HT1080 (cell line): ENCODE measurements at regions not wholly inside any gene's neighbourhood (a gene's known extent, or its start where the extent isn't known, plus 50 kb on each side); places are given as distances from the start of the nearest gene placed in this dataset.
"Not testable (repeated sequence)": the region's sequence is repeated elsewhere in the genome, so short reads cannot be mapped to it uniquely, and the experiment has no call there.

ENCODE experiments used
- DNase-seq: peaks from one replicate; pipeline ENCODE4 v3.0.0-alpha.2; 2015; ENCODE audit warnings: low read depth

- DNase-seq, result no peak
Observed at GRCh38 chr1:60672449-60672848, 409.9 kb upstream of the NFIA start.

- DNase-seq, result no peak
Observed at GRCh38 chr1:60670302-60670701, 412.1 kb upstream of the NFIA start.

- DNase-seq, result no peak
Observed at GRCh38 chr1:60668585-60668984, 413.8 kb upstream of the NFIA start.

- DNase-seq, result no peak
Observed at GRCh38 chr1:60665311-60665710, 417.1 kb upstream of the NFIA start.

GRCh38 chr1:60664086-60664625 lies 418.2 kb upstream of the NFIA start:
- DNase-seq, result no peak

- no peak for DNase-seq
Observed at GRCh38 chr1:60662486-60663044, 419.8 kb upstream of the NFIA start.

- no peak for DNase-seq
Observed at GRCh38 chr1:60657926-60658325, 424.4 kb upstream of the NFIA start.

- DNase-seq, result no peak
Observed at GRCh38 chr1:60655679-60656355, 426.5 kb upstream of the NFIA start.

- DNase-seq, result not testable (repeated sequence)
Observed at GRCh38 chr1:60640033-60640551, 442.3 kb upstream of the NFIA start.

- DNase-seq, result no peak
Observed at GRCh38 chr1:60639287-60639686, 443.1 kb upstream of the NFIA start.

GRCh38 chr1:60637651-60638050 lies 444.7 kb upstream of the NFIA start:
- DNase-seq, result no peak

- DNase-seq, result no peak
Observed at GRCh38 chr1:60636946-60637345, 445.4 kb upstream of the NFIA start.

- DNase-seq, result no peak
Observed at GRCh38 chr1:60634106-60634505, 448.3 kb upstream of the NFIA start.

- DNase-seq, result no peak
Observed at GRCh38 chr1:60622486-60622885, 459.9 kb upstream of the NFIA start.

GRCh38 chr1:60621368-60621851 lies 461.0 kb upstream of the NFIA start:
- no peak for DNase-seq

GRCh38 chr1:60620087-60620486 lies 462.3 kb upstream of the NFIA start:
- no peak for DNase-seq

GRCh38 chr1:60619581-60619980 lies 462.8 kb upstream of the NFIA start:
- DNase-seq, result no peak

GRCh38 chr1:60615666-60616065 lies 466.7 kb upstream of the NFIA start:
- DNase-seq, result no peak

- DNase-seq, result no peak
Observed at GRCh38 chr1:60612790-60613189, 469.6 kb upstream of the NFIA start.

- DNase-seq, result not testable (repeated sequence)
Observed at GRCh38 chr1:60606921-60607320, 475.4 kb upstream of the NFIA start.

GRCh38 chr1:60600532-60600931 lies 481.8 kb upstream of the NFIA start:
- no peak for DNase-seq

- no peak for DNase-seq
Observed at GRCh38 chr1:60599574-60599973, 482.8 kb upstream of the NFIA start.
